NT2/D1 (cell line): ENCODE measurements at regions not wholly inside any gene's neighbourhood (a gene's known extent, or its start where the extent isn't known, plus 50 kb on each side); places are given as distances from the start of the nearest gene placed in this dataset.
A peak's percentile ranks its signal among the peaks of the same experiment; 100 is the strongest.

Experiments used
- DNase-seq: peaks from one replicate; pipeline ENCODE4 v3.0.0-alpha.2; 2011; ENCODE audit warnings: low read depth, low spot score
- H3K27me3 ChIP-seq: 2 replicates; pipeline ENCODE4 v1.6.0; 2011; ENCODE audit warnings: mild to moderate bottlenecking; ENCODE audit not compliant: insufficient read length, insufficient read depth
- H3K36me3 ChIP-seq: 2 replicates; pipeline ENCODE4 v1.6.1; 2011; ENCODE audit warnings: mild to moderate bottlenecking, low read length, mixed read lengths; ENCODE audit not compliant: insufficient read depth, insufficient read length
- H3K4me1 ChIP-seq: 2 replicates; pipeline ENCODE4 v1.5.1; 2011; ENCODE audit not compliant: insufficient read depth, insufficient read length
- H3K4me3 ChIP-seq: 2 replicates; pipeline ENCODE4 v1.5.1; 2011; ENCODE audit warnings: low read depth; ENCODE audit not compliant: insufficient read length
- H3K9ac ChIP-seq: 2 replicates; pipeline ENCODE4 v1.6.0; 2011; ENCODE audit warnings: low read depth; ENCODE audit not compliant: insufficient read length
- H3K9me3 ChIP-seq: 2 replicates; pipeline ENCODE4 v1.5.1; 2011; ENCODE audit warnings: mild to moderate bottlenecking, low read length; ENCODE audit not compliant: insufficient read depth
- SUZ12 ChIP-seq: IDR thresholded peaks from 2 replicates; pipeline ENCODE4 v1.6.1; 2011; ENCODE audit not compliant: insufficient read length, insufficient read depth; ENCODE audit errors: extremely low read depth
- YY1 ChIP-seq: IDR thresholded peaks from 2 replicates; pipeline ENCODE4 v1.6.1; 2011; ENCODE audit not compliant: insufficient read length, insufficient read depth
- ZNF274 ChIP-seq: IDR thresholded peaks from 2 replicates; pipeline ENCODE4 v1.6.1; 2011; ENCODE audit warnings: mild to moderate bottlenecking, low read depth, low read length

- H3K27me3 ChIP-seq: no peaks in the 10 kb centered on the region
- H3K9me3 ChIP-seq: no peaks in the 10 kb centered on the region
- no peak overlapping the region for H3K9ac ChIP-seq
- no peaks in the 10 kb centered on the region for H3K36me3 ChIP-seq
- no peak for TF ChIP-seq ZNF274
- no peak for TF ChIP-seq YY1
- no peak for TF ChIP-seq SUZ12
- H3K4me1 ChIP-seq: peaks cover 16% of the 10 kb centered on the region
- no peak overlapping the region for H3K4me3 ChIP-seq
- DNase-seq: peak; percentile 55
These were observed 126.1 kb downstream of the SEC14L1 start for GRCh38 chr17:77266891-77267341.

DNA sequence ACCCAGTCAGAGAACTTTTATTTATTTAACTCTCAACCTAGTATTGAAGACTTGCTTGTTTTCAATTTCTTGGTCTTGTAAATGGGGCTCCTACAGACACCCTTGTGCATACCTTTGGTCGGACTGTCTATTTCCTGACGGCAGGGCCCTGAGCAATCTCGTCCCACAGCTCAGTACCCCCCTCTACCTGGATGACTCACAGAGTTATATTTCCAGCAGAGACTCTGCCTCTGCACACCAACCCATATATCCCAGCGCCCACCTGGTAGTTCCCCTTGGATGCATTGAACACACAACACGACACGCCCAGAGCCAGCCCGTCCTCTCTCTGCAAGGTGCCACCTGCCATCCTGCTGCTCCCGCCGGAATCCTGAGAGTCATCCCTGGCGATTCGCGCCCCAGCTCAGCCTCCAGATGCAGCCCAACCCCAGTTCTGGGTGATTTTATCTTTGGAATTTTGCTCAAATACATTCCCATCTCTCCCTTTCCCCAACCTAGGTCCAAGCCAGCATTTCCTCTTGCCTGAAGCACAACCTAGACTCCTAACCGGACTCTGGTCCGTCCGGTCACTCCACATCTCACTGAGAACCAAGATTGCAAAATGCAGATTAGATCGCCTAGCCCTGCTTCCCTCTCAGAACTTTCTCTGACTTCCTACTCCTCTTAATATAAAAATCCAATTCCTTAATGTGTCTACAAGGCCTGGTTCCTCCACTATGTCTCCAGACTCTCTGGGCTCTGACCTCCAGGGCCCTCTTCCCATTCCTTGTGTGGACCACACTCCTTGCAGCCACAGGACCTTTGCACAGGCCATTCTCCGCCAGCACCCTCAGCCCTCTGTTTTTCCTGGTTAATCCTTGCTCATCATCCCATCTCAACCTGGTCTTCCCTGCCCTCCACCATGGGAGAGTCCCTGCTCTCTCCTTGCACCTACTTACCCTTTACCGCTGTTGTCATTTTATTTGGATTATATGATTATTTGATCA is 129.2 kb downstream of the SEC14L1 start:
- peaks cover 4% of the 10 kb centered on the region; the same call in 1 of the 2 replicates for H3K9me3 ChIP-seq
- H3K36me3 ChIP-seq: no peaks in the 10 kb centered on the region
- no peaks in the 10 kb centered on the region for H3K27me3 ChIP-seq
- H3K4me3 ChIP-seq: no peak overlapping the region
- TF ChIP-seq YY1 (no peak), ZNF274 (no peak), SUZ12 (no peak)
- H3K9ac ChIP-seq: no peak overlapping the region
- peaks cover 11% of the 10 kb centered on the region for H3K4me1 ChIP-seq
- no peak for DNase-seq

GRCh38 chr17:77271411-77271810 is 130.6 kb downstream of the SEC14L1 start:
- Histone ChIP-seq H3K9me3 (peaks cover 4% of the 10 kb centered on the region; the same call in 1 of the 2 replicates), H3K9ac (no peak overlapping the region), H3K36me3 (no peaks in the 10 kb centered on the region), H3K27me3 (no peaks in the 10 kb centered on the region), H3K4me3 (no peak overlapping the region), H3K4me1 (peaks cover 8% of the 10 kb centered on the region)
- DNase-seq: no peak
- TF ChIP-seq SUZ12 (no peak), ZNF274 (no peak), YY1 (no peak)

DNA sequence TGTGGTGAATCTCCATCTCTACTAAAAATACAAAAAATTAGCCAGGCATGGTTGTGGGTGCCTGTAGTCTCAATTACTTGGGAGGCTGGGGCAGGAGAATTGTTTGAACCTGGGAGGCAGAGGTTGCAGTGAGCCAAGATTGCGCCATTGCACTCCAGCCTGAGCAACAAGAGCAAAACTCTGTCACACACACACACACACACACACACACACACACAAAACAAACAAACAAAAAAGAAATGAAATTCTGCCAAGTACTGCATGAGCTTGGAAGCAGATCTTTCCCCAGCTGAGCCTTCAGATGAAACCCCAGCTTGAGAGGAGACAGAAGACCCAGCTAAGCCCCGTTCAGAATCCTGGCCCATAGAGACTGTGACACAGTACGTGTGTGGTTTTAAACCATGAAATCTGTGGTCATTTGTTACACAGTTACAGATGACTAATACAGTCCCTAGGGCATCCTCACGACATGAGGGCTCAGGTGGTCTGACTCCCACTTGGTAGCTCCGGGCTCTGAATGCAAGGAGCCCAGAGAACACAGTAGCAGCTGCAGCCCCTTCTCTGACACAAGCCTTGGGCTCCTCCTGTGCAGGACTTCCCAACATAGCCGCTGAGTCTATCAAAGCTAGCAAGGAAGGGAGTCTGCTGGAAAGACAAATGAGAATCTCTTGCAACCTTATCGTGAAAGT is 132.8 kb downstream of the SEC14L1 start:
- DNase-seq: no peak
- H3K4me3 ChIP-seq: no peak overlapping the region
- peaks cover 5% of the 10 kb centered on the region for H3K4me1 ChIP-seq
- H3K9me3 ChIP-seq: peaks cover 4% of the 10 kb centered on the region; the same call in 1 of the 2 replicates
- H3K36me3 ChIP-seq: no peaks in the 10 kb centered on the region
- H3K27me3 ChIP-seq: no peaks in the 10 kb centered on the region
- TF ChIP-seq ZNF274 (no peak), YY1 (no peak), SUZ12 (no peak)
- no peak overlapping the region for H3K9ac ChIP-seq

DNA sequence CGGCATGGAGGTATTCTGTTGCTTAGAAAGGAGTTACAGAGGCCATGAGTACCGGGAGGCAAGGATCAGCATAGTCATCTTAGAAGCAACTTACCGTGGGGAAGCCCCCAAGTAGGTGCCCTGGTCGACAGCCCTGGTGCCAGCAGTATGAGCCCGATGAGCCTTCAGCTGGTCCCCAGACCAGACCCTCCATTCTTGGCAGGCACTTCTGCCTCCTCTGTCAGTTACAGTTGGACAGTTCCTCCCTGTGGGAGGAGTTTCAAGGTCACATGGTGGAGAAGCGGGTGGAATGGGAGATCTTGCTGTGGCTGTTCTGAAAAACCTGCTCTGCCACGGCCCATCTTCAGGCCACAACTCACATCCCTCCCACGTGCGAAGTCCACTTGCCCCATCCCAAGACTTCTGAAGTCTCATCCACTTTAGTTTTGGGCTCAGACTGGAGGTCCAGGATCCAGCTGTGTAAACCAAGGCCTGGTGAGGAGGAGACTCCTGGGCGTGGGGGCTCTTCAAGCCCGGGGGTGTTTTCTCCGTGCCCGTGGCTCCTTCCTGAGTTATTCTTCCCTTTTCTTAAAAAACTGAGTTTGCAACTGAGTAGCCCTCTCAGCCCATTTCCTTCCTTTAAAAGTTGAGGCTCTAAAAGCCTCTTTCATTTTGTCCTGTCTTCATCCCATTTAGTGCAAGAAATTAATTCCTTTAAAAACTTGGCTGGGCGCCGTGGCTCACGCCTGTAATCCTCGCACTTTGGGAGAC is 133.5 kb downstream of the SEC14L1 start:
- H3K4me3 ChIP-seq: no peak overlapping the region
- peaks cover 4% of the 10 kb centered on the region; the same call in 1 of the 2 replicates for H3K9me3 ChIP-seq
- H3K9ac ChIP-seq: no peak overlapping the region
- DNase-seq: no peak
- H3K36me3 ChIP-seq: no peaks in the 10 kb centered on the region
- TF ChIP-seq ZNF274 (no peak), YY1 (no peak), SUZ12 (no peak)
- H3K4me1 ChIP-seq: peaks cover 5% of the 10 kb centered on the region
- peaks cover 1% of the 10 kb centered on the region for H3K27me3 ChIP-seq

DNA sequence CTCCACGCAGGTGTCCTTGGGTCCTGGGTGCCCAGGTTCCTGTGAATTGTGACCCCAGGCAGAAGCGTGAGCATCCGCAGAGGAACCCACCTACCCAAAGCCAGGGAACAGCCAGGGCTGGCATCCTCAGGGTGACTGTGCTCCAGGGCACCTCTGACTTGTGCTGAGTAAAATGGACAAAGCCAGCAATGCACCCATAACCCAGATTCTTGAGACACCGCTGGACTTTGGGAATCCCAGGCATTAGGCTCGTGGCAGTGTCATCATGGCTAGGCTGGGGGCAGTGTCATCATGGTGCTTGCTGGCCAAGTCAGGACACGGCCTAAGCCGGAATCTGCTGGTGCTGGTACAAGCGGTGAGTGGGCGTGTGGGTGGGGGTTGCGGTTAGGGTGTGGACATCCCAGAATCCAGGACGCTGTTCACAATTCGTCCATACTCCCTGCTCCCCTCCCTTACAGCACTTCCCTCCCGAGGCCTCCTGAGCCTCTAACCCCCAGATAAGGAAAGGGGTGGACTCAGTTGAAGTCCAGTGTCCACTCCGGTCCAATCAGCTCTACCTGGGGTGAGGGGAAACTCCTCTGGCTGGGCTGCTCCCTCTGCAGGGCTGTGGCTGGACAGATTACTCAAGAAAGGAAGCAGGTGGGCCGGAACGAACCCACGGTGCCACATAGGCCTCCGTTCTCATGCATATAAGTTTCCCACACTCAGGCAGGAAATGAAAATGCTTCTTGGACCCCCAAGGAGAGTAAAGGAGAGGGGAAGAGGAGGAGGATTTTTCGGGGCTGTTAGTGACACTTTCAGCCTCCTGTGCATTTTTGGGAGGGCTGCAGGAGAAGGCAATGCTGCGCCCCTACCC is 138.9 kb downstream of the SEC14L1 start:
- H3K4me1 ChIP-seq: peaks cover 27% of the 10 kb centered on the region
- no peak for DNase-seq
- TF ChIP-seq YY1: no peak
- TF ChIP-seq SUZ12: no peak
- TF ChIP-seq ZNF274: no peak
- H3K9ac ChIP-seq: peak overlapping the region; percentile 57
- no peak overlapping the region for H3K4me3 ChIP-seq
- peaks cover 3% of the 10 kb centered on the region for H3K36me3 ChIP-seq
- peaks cover 28% of the 10 kb centered on the region for H3K27me3 ChIP-seq
- H3K9me3 ChIP-seq: no peaks in the 10 kb centered on the region
